K562 (cell line): ENCODE measurements at regions not wholly inside any gene's neighbourhood (a gene's known extent, or its start where the extent isn't known, plus 50 kb on each side); places are given as distances from the start of the nearest gene placed in this dataset.

Experiments used
- ATAC-seq: fragments of 200-7000 bp; cut with Tn5 transposase; 3 replicates; pipeline ENCODE4 v1.9.1; 2020; ENCODE audit warnings: moderate library complexity
- BruUV-seq: library from RNA; stranded (reverse); fragments of 400-500 nt; replicated peaks from 2 replicates; lab custom pipeline; 2021; lab: Mats Ljungman, UMichigan
- CTCF ChIA-PET: fragments of 300-600 bp; formaldehyde crosslinking; extraction: SDS; loops from one replicate; lab custom pipeline; 2021; ENCODE audit warnings: low intra/inter-chr PET ratio; lab: Yijun Ruan, JAX
- POLR2A ChIA-PET: fragments of 300-600, 350-650 bp; sonication (Branson Sonifier 250); formaldehyde crosslinking; extraction: SDS; loops from one replicate; lab custom pipeline; 2021; ENCODE audit warnings: antibody characterized with exemption, inconsistent platforms; lab: Yijun Ruan, JAX
- DNase-seq, 4 experiments: peaks; one replicate each; pipeline versions ENCODE4 v3.0.0 to v3.0.0-alpha.2; 2011 to 2018; ENCODE audit warnings: low spot score in 3 of 4, mixed read lengths in 3 of 4; ENCODE audit errors: extremely low read depth in 1 of 4
- FAIRE-seq: peaks from 2 replicates; lab custom pipeline; 2011; peaks lifted over from hg19 to GRCh38; lab: Jason Lieb, UNC
- H2AFZ ChIP-seq: 2 replicates; pipeline ENCODE4 v1.6.0; 2011; ENCODE audit warnings: low read depth, low read length, control low read depth, inconsistent platforms
- H3K27ac ChIP-seq: fragments of 200-600 bp; 3 replicates; pipeline ENCODE4 v1.8.0; 2011; ENCODE audit warnings: low read depth, mild to moderate bottlenecking, control low read depth, inconsistent platforms, low read length, moderate library complexity, mixed read lengths; ENCODE audit errors: extremely low read depth
- H3K27me3 ChIP-seq, 2 experiments: fragments of 300-600 bp in 1 of 2; 2 replicates in 1 of 2; 3 replicates in 1 of 2; pipeline versions ENCODE4 v1.6.0 to v1.8.0; 2011; ENCODE audit warnings: inconsistent platforms in 2 of 2, low read length in 2 of 2, mild to moderate bottlenecking in 1 of 2, mixed read lengths in 1 of 2, moderate library complexity in 1 of 2; ENCODE audit not compliant: control insufficient read depth in 2 of 2, insufficient read depth in 2 of 2
- H3K36me3 ChIP-seq: fragments of 300-600 bp; 3 replicates; pipeline ENCODE4 v1.8.0; 2011; ENCODE audit warnings: mild to moderate bottlenecking, low read length, inconsistent platforms; ENCODE audit not compliant: control insufficient read depth, insufficient read depth
- H3K4me1 ChIP-seq, 2 experiments: fragments of 200-600 bp in 1 of 2; replicated peaks in 1 of 2; 2 replicates in 1 of 2; 3 replicates in 1 of 2; pipeline versions ENCODE4 v1.5.1 to v1.8.0; 2011; ENCODE audit warnings: inconsistent platforms in 2 of 2, low read length in 2 of 2, mild to moderate bottlenecking in 1 of 2, mixed read lengths in 1 of 2, moderate library complexity in 1 of 2; ENCODE audit not compliant: control insufficient read depth in 2 of 2, insufficient read depth in 2 of 2
- H3K4me2 ChIP-seq: 2 replicates; pipeline ENCODE4 v1.6.1; 2011; ENCODE audit warnings: low read length, control low read depth, inconsistent platforms, mixed read lengths; ENCODE audit not compliant: insufficient read depth
- H3K4me3 ChIP-seq: fragments of 200-600 bp; sonication (generic), shearing (Covaris generic); 2 replicates; pipeline ENCODE4 v1.5.1; 2016; ENCODE audit warnings: control low read depth, inconsistent platforms
- H3K79me2 ChIP-seq: fragments of 200-600 bp; 3 replicates; pipeline ENCODE4 v1.8.0; 2011; ENCODE audit warnings: low read length, inconsistent platforms; ENCODE audit not compliant: control insufficient read depth, insufficient read depth
- H3K9ac ChIP-seq, 2 experiments: 2 replicates each; pipeline versions ENCODE4 v1.6.0 to v1.6.1; 2011; ENCODE audit warnings: low read depth in 2 of 2, low read length in 2 of 2, control low read depth in 1 of 2, inconsistent platforms in 1 of 2, mild to moderate bottlenecking in 1 of 2, mixed read lengths in 1 of 2; ENCODE audit not compliant: insufficient read depth in 1 of 2
- H3K9me1 ChIP-seq: one replicate; pipeline ENCODE4 v1.6.0; 2011; ENCODE audit warnings: inconsistent platforms, mild to moderate bottlenecking, low read length, moderate library complexity; ENCODE audit not compliant: control insufficient read depth, insufficient read depth
- H3K9me3 ChIP-seq: replicated peaks from 2 replicates; pipeline ENCODE4 v1.5.1; 2011; ENCODE audit warnings: low read depth, low read length, inconsistent platforms; ENCODE audit not compliant: control insufficient read depth, insufficient read depth
- H4K20me1 ChIP-seq: replicated peaks from 2 replicates; pipeline ENCODE4 v1.6.1; 2011; ENCODE audit warnings: low read length, inconsistent platforms, mixed read lengths; ENCODE audit not compliant: control insufficient read depth, insufficient read depth
- CREB3 ChIP-seq: fragments of 450-650 bp; conservative IDR thresholded peaks from 2 replicates; pipeline ENCODE4 v1.6.1; 2016; ENCODE audit warnings: missing genetic modification characterization, low read depth, mild to moderate bottlenecking, missing compliant biosample characterization, moderate library complexity
- HDAC8 ChIP-seq: fragments of 450-650 bp; IDR thresholded peaks from 2 replicates; pipeline ENCODE4 v1.6.1; 2016; ENCODE audit warnings: mild to moderate bottlenecking, missing genetic modification characterization, moderate library complexity, missing compliant biosample characterization
- MNT ChIP-seq, 2 experiments: fragments of 450-650 bp; conservative IDR thresholded peaks; 2 replicates each; pipeline ENCODE4 v1.6.1; 2017; ENCODE audit warnings: mild to moderate bottlenecking in 2 of 2, moderate library complexity in 2 of 2
- RBM17 ChIP-seq: fragments of 200-400 bp; formaldehyde crosslinking; IDR thresholded peaks from 2 replicates; pipeline ENCODE4 v1.6.1; 2017; ENCODE audit warnings: low read depth, mild to moderate bottlenecking, low read length, borderline replicate concordance
- U2AF2 ChIP-seq: fragments of 200-400 bp; formaldehyde crosslinking; optimal IDR thresholded peaks from 2 replicates; pipeline ENCODE3; 2017; ENCODE audit warnings: low read depth, mild to moderate bottlenecking, low read length
- ZBTB26 ChIP-seq: fragments of 450-650 bp; formaldehyde crosslinking; IDR thresholded peaks from 2 replicates; pipeline ENCODE4 v1.4.0; 2022; ENCODE audit warnings: missing genetic modification characterization
- WGBS: fragments of 100-300 bp; shearing (Covaris generic); methylation state at CpG from one replicate; pipeline ENCODE4 v1.1.6; 2016; ENCODE audit warnings: low coverage, mixed read lengths; ENCODE audit not compliant: insufficient coverage; ENCODE audit errors: missing lambda C conversion rate; 5-methylcytosine and 5-hydroxymethylcytosine counted together
- in situ Hi-C: fragments of 300-500 bp; cut with MboI; formaldehyde crosslinking; loops from 4 replicates; pipeline ENCODE4 v1.15.0; 2018; ENCODE audit warnings: inconsistent platforms, mixed read lengths
- intact Hi-C: fragments of 100-400 bp; cut with micrococcal nuclease; formaldehyde crosslinking; loops from 2 replicates; pipeline ENCODE4 v1.14.2; 2022
- TF ChIP-seq, protein P1 (sequence below): fragments of 250-450 bp; sonication (Bioruptor Pico); IDR thresholded peaks from 2 replicates; pipeline ENCODE4 v1.4.0; 2020; ENCODE audit warnings: mild to moderate bottlenecking, moderate library complexity, borderline replicate concordance
- TF ChIP-seq, protein P2 (sequence below): fragments of 450-650 bp; IDR thresholded peaks from 2 replicates; pipeline ENCODE4 v1.6.1; 2017; ENCODE audit warnings: antibody characterized with exemption
- TF ChIP-seq, protein P3 (sequence below): fragments of 250-450 bp; sonication (Bioruptor Pico); IDR thresholded peaks from 2 replicates; pipeline ENCODE4 v1.4.0; 2020

DNA sequence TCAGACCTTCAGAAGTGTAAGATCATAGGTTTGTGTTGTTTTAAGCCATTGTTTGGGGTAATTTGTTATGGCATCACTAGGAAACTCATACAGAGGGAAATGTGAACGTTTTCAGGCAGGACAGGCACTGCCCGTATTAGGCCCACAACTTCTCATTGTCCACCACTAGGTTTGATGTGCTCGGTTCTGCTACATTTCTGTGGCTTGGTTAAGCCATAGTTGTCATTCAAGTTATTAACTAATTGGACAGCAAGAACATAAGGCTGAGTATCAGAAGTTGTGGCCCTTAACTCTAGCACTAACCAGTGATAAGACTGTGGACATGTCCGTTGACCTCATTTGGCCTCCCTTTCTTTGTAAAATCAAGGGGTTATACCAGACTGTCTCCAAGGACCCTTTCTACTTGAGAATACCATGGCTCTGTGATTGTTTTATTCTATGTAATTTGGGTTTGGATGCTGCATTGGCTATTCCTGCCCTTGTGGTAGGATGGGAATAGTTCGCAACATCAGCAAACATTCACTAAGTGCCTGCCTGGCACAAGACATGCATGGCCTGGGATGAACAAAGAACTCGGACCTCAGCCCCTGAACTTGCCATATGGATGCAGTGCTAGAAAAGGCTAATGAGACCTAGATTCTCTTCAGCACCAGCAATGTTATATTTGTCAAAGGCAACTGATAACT, 85.7 kb downstream of the CCDC71L start:
- no peak for FAIRE-seq
- 46% methylated on average over 6 of the region's 6 CpGs for WGBS
- Histone ChIP-seq H3K4me2 (peak overlapping the region; percentile 19; the same call in 1 of the 2 replicates), H3K9me3 (no peaks in the 10 kb centered on the region), H3K27ac (no peak overlapping the region; the same call in 1 of the 3 replicates), H3K79me2 (no peaks in the 10 kb centered on the region), H3K36me3 (no peaks in the 10 kb centered on the region; the same call in 2 of the 3 replicates), H4K20me1 (no peaks in the 10 kb centered on the region), H3K4me3 (no peak overlapping the region), H3K9me1 (no peaks in the 10 kb centered on the region), H3K4me1 (peaks cover 28 to 50% of the 10 kb centered on the region in 2 experiments), H2AFZ (peak overlapping the region; percentile 59), H3K27me3 (no peaks in the 10 kb centered on the region), H3K9ac (no peak overlapping the region; a peak in 1 of 4 replicates)
- CTCF ChIA-PET, result no interaction called here
- intact Hi-C loops, result no loop called here
- DNase-seq, result no peak
- peak; percentile 9 for ATAC-seq
- in situ Hi-C loops, result no loop called here
- BruUV-seq, result no TSS peak
- POLR2A ChIA-PET, result interaction anchor here (1.2 kb wide), 1 partner anchor 10 kb away, joined by 6 read pairs; no protein-coding TSS in a partner anchor
- peak; percentile 20; the same call in 1 of the 2 replicates for TF ChIP-seq HDAC8
- no peak for TF ChIP-seq RBM17
- no peak for TF ChIP-seq U2AF2
- TF ChIP-seq, protein P1, sequence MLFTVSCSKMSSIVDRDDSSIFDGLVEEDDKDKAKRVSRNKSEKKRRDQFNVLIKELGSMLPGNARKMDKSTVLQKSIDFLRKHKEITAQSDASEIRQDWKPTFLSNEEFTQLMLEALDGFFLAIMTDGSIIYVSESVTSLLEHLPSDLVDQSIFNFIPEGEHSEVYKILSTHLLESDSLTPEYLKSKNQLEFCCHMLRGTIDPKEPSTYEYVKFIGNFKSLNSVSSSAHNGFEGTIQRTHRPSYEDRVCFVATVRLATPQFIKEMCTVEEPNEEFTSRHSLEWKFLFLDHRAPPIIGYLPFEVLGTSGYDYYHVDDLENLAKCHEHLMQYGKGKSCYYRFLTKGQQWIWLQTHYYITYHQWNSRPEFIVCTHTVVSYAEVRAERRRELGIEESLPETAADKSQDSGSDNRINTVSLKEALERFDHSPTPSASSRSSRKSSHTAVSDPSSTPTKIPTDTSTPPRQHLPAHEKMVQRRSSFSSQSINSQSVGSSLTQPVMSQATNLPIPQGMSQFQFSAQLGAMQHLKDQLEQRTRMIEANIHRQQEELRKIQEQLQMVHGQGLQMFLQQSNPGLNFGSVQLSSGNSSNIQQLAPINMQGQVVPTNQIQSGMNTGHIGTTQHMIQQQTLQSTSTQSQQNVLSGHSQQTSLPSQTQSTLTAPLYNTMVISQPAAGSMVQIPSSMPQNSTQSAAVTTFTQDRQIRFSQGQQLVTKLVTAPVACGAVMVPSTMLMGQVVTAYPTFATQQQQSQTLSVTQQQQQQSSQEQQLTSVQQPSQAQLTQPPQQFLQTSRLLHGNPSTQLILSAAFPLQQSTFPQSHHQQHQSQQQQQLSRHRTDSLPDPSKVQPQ, result no peak
- peak; percentile 69; the same call in 1 of the 2 replicates for TF ChIP-seq CREB3 (tag)
- TF ChIP-seq, protein P2, sequence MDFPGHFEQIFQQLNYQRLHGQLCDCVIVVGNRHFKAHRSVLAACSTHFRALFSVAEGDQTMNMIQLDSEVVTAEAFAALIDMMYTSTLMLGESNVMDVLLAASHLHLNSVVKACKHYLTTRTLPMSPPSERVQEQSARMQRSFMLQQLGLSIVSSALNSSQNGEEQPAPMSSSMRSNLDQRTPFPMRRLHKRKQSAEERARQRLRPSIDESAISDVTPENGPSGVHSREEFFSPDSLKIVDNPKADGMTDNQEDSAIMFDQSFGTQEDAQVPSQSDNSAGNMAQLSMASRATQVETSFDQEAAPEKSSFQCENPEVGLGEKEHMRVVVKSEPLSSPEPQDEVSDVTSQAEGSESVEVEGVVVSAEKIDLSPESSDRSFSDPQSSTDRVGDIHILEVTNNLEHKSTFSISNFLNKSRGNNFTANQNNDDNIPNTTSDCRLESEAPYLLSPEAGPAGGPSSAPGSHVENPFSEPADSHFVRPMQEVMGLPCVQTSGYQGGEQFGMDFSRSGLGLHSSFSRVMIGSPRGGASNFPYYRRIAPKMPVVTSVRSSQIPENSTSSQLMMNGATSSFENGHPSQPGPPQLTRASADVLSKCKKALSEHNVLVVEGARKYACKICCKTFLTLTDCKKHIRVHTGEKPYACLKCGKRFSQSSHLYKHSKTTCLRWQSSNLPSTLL, result no peak
- no peak for TF ChIP-seq MNT (conservative IDR thresholded peaks at IDR 0.05)
- TF ChIP-seq ZBTB26 (CRISPR knock-in tag), result no peak
- TF ChIP-seq, protein P3, sequence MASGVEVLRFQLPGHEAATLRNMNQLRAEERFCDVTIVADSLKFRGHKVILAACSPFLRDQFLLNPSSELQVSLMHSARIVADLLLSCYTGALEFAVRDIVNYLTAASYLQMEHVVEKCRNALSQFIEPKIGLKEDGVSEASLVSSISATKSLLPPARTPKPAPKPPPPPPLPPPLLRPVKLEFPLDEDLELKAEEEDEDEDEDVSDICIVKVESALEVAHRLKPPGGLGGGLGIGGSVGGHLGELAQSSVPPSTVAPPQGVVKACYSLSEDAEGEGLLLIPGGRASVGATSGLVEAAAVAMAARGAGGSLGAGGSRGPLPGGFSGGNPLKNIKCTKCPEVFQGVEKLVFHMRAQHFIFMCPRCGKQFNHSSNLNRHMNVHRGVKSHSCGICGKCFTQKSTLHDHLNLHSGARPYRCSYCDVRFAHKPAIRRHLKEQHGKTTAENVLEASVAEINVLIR (CRISPR knock-in tag), result no peak
